Activated CD4-positive, alpha-beta T cell treated with anti-CD3 and anti-CD28 coated beads, Interleukin-2, amount 10 ng/mL, durations not matched to agents 24 days and 14 days (primary cell): ENCODE measurements at regions not wholly inside any gene's neighbourhood (a gene's known extent, or its start where the extent isn't known, plus 50 kb on each side); places are given as distances from the start of the nearest gene placed in this dataset.
"Not testable (repeated sequence)": the region's sequence is repeated elsewhere in the genome, so short reads cannot be mapped to it uniquely, and the experiment has no call there.

Source experiments
- DNase-seq: peaks from one replicate; pipeline ENCODE4 v3.0.0; 2022
- H3K27ac Mint-ChIP-seq: one replicate; pipeline ENCODE4 v1.8.0; 2022; ENCODE audit warnings: mild to moderate bottlenecking, mixed read lengths
- H3K27me3 Mint-ChIP-seq: one replicate; pipeline ENCODE4 v1.8.0; 2022; ENCODE audit warnings: mixed read lengths
- H3K36me3 Mint-ChIP-seq: one replicate; pipeline ENCODE4 v1.8.0; 2022; ENCODE audit warnings: low read depth, mild to moderate bottlenecking, mixed read lengths
- H3K4me1 Mint-ChIP-seq: one replicate; pipeline ENCODE4 v1.8.0; 2021; ENCODE audit warnings: mixed read lengths
- H3K4me3 Mint-ChIP-seq: one replicate; pipeline ENCODE4 v1.8.0; 2022; ENCODE audit warnings: mild to moderate bottlenecking, moderate library complexity, mixed read lengths
- H3K9me3 Mint-ChIP-seq: one replicate; pipeline ENCODE4 v1.8.0; 2021; ENCODE audit warnings: mixed read lengths
- intact Hi-C: fragments of 100-400 bp; cut with micrococcal nuclease; formaldehyde crosslinking; loops from one replicate; pipeline ENCODE4 v1.15.1; 2023

GRCh38 chr13:58666331-58666730 lies 1034.8 kb downstream of the PCDH17 start:
- no peak for DNase-seq
- no peaks in the 10 kb centered on the region for H3K4me1 Mint-ChIP-seq
- H3K9me3 Mint-ChIP-seq: no peaks in the 10 kb centered on the region
- no peak overlapping the region for H3K27ac Mint-ChIP-seq
- H3K36me3 Mint-ChIP-seq: no peaks in the 10 kb centered on the region
- H3K27me3 Mint-ChIP-seq: no peaks in the 10 kb centered on the region
- intact Hi-C loops: no loop called here
- H3K4me3 Mint-ChIP-seq: no peak overlapping the region

GRCh38 chr13:58667096-58667495 lies 1035.6 kb downstream of the PCDH17 start:
- Mint-ChIP-seq H3K4me1 (no peaks in the 10 kb centered on the region), H3K36me3 (no peaks in the 10 kb centered on the region), H3K27me3 (no peaks in the 10 kb centered on the region), H3K4me3 (no peak overlapping the region), H3K9me3 (no peaks in the 10 kb centered on the region), H3K27ac (no peak overlapping the region)
- intact Hi-C loops: no loop called here
- DNase-seq: no peak

GRCh38 chr13:58680115-58680514 lies 1048.6 kb downstream of the PCDH17 start:
- H3K4me1 Mint-ChIP-seq: no peaks in the 10 kb centered on the region
- intact Hi-C loops: no loop called here
- no peak for DNase-seq
- H3K9me3 Mint-ChIP-seq: peaks cover 7% of the 10 kb centered on the region
- no peak overlapping the region for H3K4me3 Mint-ChIP-seq
- no peaks in the 10 kb centered on the region for H3K36me3 Mint-ChIP-seq
- no peaks in the 10 kb centered on the region for H3K27me3 Mint-ChIP-seq
- no peak overlapping the region for H3K27ac Mint-ChIP-seq

- no peaks in the 10 kb centered on the region for H3K4me1 Mint-ChIP-seq
- intact Hi-C loops: no loop called here
Observed at GRCh38 chr13:58682616-58683015, 1051.1 kb downstream of the PCDH17 start.

GRCh38 chr13:58687148-58687547 lies 1055.6 kb downstream of the PCDH17 start:
- no peak overlapping the region for H3K27ac Mint-ChIP-seq
- no peak overlapping the region for H3K4me3 Mint-ChIP-seq
- H3K36me3 Mint-ChIP-seq: no peaks in the 10 kb centered on the region
- no peaks in the 10 kb centered on the region for H3K27me3 Mint-ChIP-seq
- no peak for DNase-seq
- intact Hi-C loops: no loop called here
- no peaks in the 10 kb centered on the region for H3K4me1 Mint-ChIP-seq
- H3K9me3 Mint-ChIP-seq: peaks cover 9% of the 10 kb centered on the region

More at GRCh38 chr13:58682616-58683015, 1051.1 kb downstream of the PCDH17 start:
- Mint-ChIP-seq H3K36me3 (no peaks in the 10 kb centered on the region), H3K9me3 (peaks cover 7% of the 10 kb centered on the region), H3K4me3 (no peak overlapping the region), H3K27me3 (no peaks in the 10 kb centered on the region), H3K27ac (no peak overlapping the region)
- DNase-seq: no peak

- no peak overlapping the region for H3K4me3 Mint-ChIP-seq
- no peak overlapping the region for H3K27ac Mint-ChIP-seq
- no peaks in the 10 kb centered on the region for H3K36me3 Mint-ChIP-seq
- intact Hi-C loops: no loop called here
- no peaks in the 10 kb centered on the region for H3K27me3 Mint-ChIP-seq
- DNase-seq: no peak
- no peaks in the 10 kb centered on the region for H3K4me1 Mint-ChIP-seq
- H3K9me3 Mint-ChIP-seq: no peaks in the 10 kb centered on the region
Observed at GRCh38 chr13:58698531-58698930, 1067.0 kb downstream of the PCDH17 start.

GRCh38 chr13:58704953-58705352 lies 1073.4 kb downstream of the PCDH17 start:
- Mint-ChIP-seq H3K36me3 (no peaks in the 10 kb centered on the region), H3K9me3 (peaks cover 5% of the 10 kb centered on the region), H3K27ac (no peak overlapping the region), H3K4me3 (no peak overlapping the region), H3K27me3 (no peaks in the 10 kb centered on the region), H3K4me1 (no peaks in the 10 kb centered on the region)
- no peak for DNase-seq
- intact Hi-C loops: no loop called here

GRCh38 chr13:58706421-58706820 lies 1074.9 kb downstream of the PCDH17 start:
- DNase-seq: no peak
- intact Hi-C loops: no loop called here
- Mint-ChIP-seq H3K27me3 (no peaks in the 10 kb centered on the region), H3K4me3 (no peak overlapping the region), H3K9me3 (peaks cover 9% of the 10 kb centered on the region), H3K27ac (no peak overlapping the region), H3K36me3 (no peaks in the 10 kb centered on the region), H3K4me1 (no peaks in the 10 kb centered on the region)

- no peak for DNase-seq
- Mint-ChIP-seq H3K9me3 (peaks cover 15% of the 10 kb centered on the region), H3K27ac (no peak overlapping the region), H3K27me3 (no peaks in the 10 kb centered on the region), H3K4me3 (no peak overlapping the region), H3K4me1 (no peaks in the 10 kb centered on the region), H3K36me3 (no peaks in the 10 kb centered on the region)
- intact Hi-C loops: no loop called here
Observed at GRCh38 chr13:58712191-58712590, 1080.6 kb downstream of the PCDH17 start.

GRCh38 chr13:58714016-58714415 lies 1082.5 kb downstream of the PCDH17 start:
- H3K27ac Mint-ChIP-seq, intact Hi-C loops, DNase-seq, H3K36me3 Mint-ChIP-seq, H3K27me3 Mint-ChIP-seq, H3K4me1 Mint-ChIP-seq, H3K4me3 Mint-ChIP-seq: not testable (repeated sequence)
- peaks cover 13% of the 10 kb centered on the region for H3K9me3 Mint-ChIP-seq

- no peaks in the 10 kb centered on the region for H3K4me1 Mint-ChIP-seq
- no peaks in the 10 kb centered on the region for H3K27me3 Mint-ChIP-seq
- H3K27ac Mint-ChIP-seq: no peak overlapping the region
- DNase-seq: no peak
- no peaks in the 10 kb centered on the region for H3K9me3 Mint-ChIP-seq
- no peaks in the 10 kb centered on the region for H3K36me3 Mint-ChIP-seq
- H3K4me3 Mint-ChIP-seq: no peak overlapping the region
- intact Hi-C loops: no loop called here
Observed at GRCh38 chr13:58721273-58721672, 1089.7 kb downstream of the PCDH17 start.

GRCh38 chr13:58728126-58728525 lies 1096.6 kb downstream of the PCDH17 start:
- H3K27ac Mint-ChIP-seq: no peak overlapping the region
- H3K4me1 Mint-ChIP-seq: no peaks in the 10 kb centered on the region
- H3K9me3 Mint-ChIP-seq: no peaks in the 10 kb centered on the region
- intact Hi-C loops: no loop called here
- no peak for DNase-seq
- H3K36me3 Mint-ChIP-seq: no peaks in the 10 kb centered on the region
- no peaks in the 10 kb centered on the region for H3K27me3 Mint-ChIP-seq
- H3K4me3 Mint-ChIP-seq: no peak overlapping the region

GRCh38 chr13:58729361-58729760 lies 1097.8 kb downstream of the PCDH17 start:
- H3K27ac Mint-ChIP-seq: no peak overlapping the region
- no peaks in the 10 kb centered on the region for H3K9me3 Mint-ChIP-seq
- H3K36me3 Mint-ChIP-seq: no peaks in the 10 kb centered on the region
- H3K4me1 Mint-ChIP-seq: no peaks in the 10 kb centered on the region
- no peak overlapping the region for H3K4me3 Mint-ChIP-seq
- no peaks in the 10 kb centered on the region for H3K27me3 Mint-ChIP-seq
- intact Hi-C loops: no loop called here
- DNase-seq: no peak

GRCh38 chr13:58744686-58745085 lies 1113.1 kb downstream of the PCDH17 start:
- Mint-ChIP-seq H3K27me3 (no peaks in the 10 kb centered on the region), H3K4me3 (no peak overlapping the region), H3K36me3 (no peaks in the 10 kb centered on the region), H3K27ac (no peak overlapping the region), H3K9me3 (no peaks in the 10 kb centered on the region), H3K4me1 (no peaks in the 10 kb centered on the region)
- intact Hi-C loops: no loop called here
- no peak for DNase-seq

- DNase-seq: no peak
- H3K4me3 Mint-ChIP-seq: no peak overlapping the region
- H3K27me3 Mint-ChIP-seq: no peaks in the 10 kb centered on the region
- no peaks in the 10 kb centered on the region for H3K4me1 Mint-ChIP-seq
- no peaks in the 10 kb centered on the region for H3K36me3 Mint-ChIP-seq
- intact Hi-C loops: no loop called here
- no peaks in the 10 kb centered on the region for H3K9me3 Mint-ChIP-seq
- no peak overlapping the region for H3K27ac Mint-ChIP-seq
Observed at GRCh38 chr13:58767566-58767965, 1136.0 kb downstream of the PCDH17 start.
